CD14-positive monocyte (primary cell): ENCODE measurements at regions not wholly inside any gene's neighbourhood (a gene's known extent, or its start where the extent isn't known, plus 50 kb on each side); places are given as distances from the start of the nearest gene placed in this dataset.

ENCODE experiments used
- DNase-seq, 3 donors: peaks; one replicate each; pipeline ENCODE4 v3.0.0-alpha.2; 2011 to 2022
- H2AFZ ChIP-seq: 2 replicates; pipeline ENCODE4 v1.6.0; 2012; ENCODE audit warnings: mild to moderate bottlenecking, low read depth, low read length, inconsistent platforms; ENCODE audit not compliant: insufficient read depth, poor library complexity, severe bottlenecking
- H3K27ac ChIP-seq, 2 donors: 1 replicate in 1 of 2; 2 replicates in 1 of 2; pipeline ENCODE4 v1.5.1; 2012 to 2013; ENCODE audit warnings: low read length in 2 of 2, control low read depth in 1 of 2, inconsistent platforms in 1 of 2, low read depth in 1 of 2, mild to moderate bottlenecking in 1 of 2
- H3K27me3 ChIP-seq, 2 donors: one replicate each; pipeline versions ENCODE4 v1.6.0 to v1.6.1; 2011 to 2013; ENCODE audit warnings: low read length in 2 of 2; ENCODE audit not compliant: control insufficient read depth in 2 of 2, insufficient read depth in 2 of 2
- H3K36me3 ChIP-seq, 2 donors: replicated peaks in 1 of 2; 1 replicate in 1 of 2; 2 replicates in 1 of 2; pipeline versions ENCODE4 v1.5.1 to v1.6.1; 2012 to 2013; ENCODE audit warnings: low read length in 2 of 2, control low read depth in 1 of 2, inconsistent platforms in 1 of 2, mild to moderate bottlenecking in 1 of 2; ENCODE audit not compliant: insufficient read depth in 2 of 2, control insufficient read depth in 1 of 2
- H3K4me1 ChIP-seq, 2 donors: 1 replicate in 1 of 2; 2 replicates in 1 of 2; pipeline versions ENCODE4 v1.5.1 to v1.6.1; 2012 to 2013; ENCODE audit warnings: low read length in 2 of 2, control low read depth in 1 of 2, inconsistent platforms in 1 of 2, mild to moderate bottlenecking in 1 of 2, moderate library complexity in 1 of 2; ENCODE audit not compliant: insufficient read depth in 2 of 2, control insufficient read depth in 1 of 2
- H3K4me2 ChIP-seq: replicated peaks from 2 replicates; pipeline ENCODE3; 2012; ENCODE audit warnings: low read length, moderate library complexity, mild to moderate bottlenecking; ENCODE audit not compliant: poor library complexity, severe bottlenecking; ENCODE audit errors: extremely low read depth
- H3K4me3 ChIP-seq, 3 experiments: fragments of 200-600 bp in 1 of 3; sonication (generic) in 1 of 3; replicated peaks in 1 of 3; 1 replicate in 2 of 3; 2 replicates in 1 of 3; pipeline ENCODE4 v1.5.1; 2011 to 2013; ENCODE audit warnings: low read length in 3 of 3, mild to moderate bottlenecking in 3 of 3, control low read depth in 2 of 3, low read depth in 2 of 3, inconsistent platforms in 1 of 3, moderate library complexity in 1 of 3
- H3K79me2 ChIP-seq: 2 replicates; pipeline ENCODE4 v1.6.0; 2012; ENCODE audit warnings: mild to moderate bottlenecking, control low read depth, inconsistent platforms, low read length, moderate library complexity; ENCODE audit not compliant: insufficient read depth
- H3K9ac ChIP-seq: 2 replicates; pipeline ENCODE4 v1.6.0; 2017; ENCODE audit warnings: low read length, mild to moderate bottlenecking; ENCODE audit not compliant: insufficient read depth, poor library complexity, severe bottlenecking
- H3K9me3 ChIP-seq, 2 donors: replicated peaks in 1 of 2; 1 replicate in 1 of 2; 2 replicates in 1 of 2; pipeline versions ENCODE4 v1.5.1 to v1.6.1; 2012 to 2013; ENCODE audit warnings: low read length in 2 of 2, control low read depth in 1 of 2; ENCODE audit not compliant: control insufficient read depth in 1 of 2, insufficient read depth in 1 of 2
- H4K20me1 ChIP-seq: 2 replicates; pipeline ENCODE4 v1.6.0; 2012; ENCODE audit warnings: mild to moderate bottlenecking, low read length, control low read depth, moderate library complexity; ENCODE audit not compliant: insufficient read depth
- H3K27ac Mint-ChIP-seq, 7 donors: one replicate each; pipeline ENCODE4 v1.8.0; 2020; ENCODE audit warnings: mild to moderate bottlenecking in 7 of 7, mixed read lengths in 7 of 7, moderate library complexity in 6 of 7, inconsistent platforms in 2 of 7
- H3K27me3 Mint-ChIP-seq, 3 donors: one replicate each; pipeline ENCODE4 v1.8.0; 2021 to 2022; ENCODE audit warnings: low read depth in 3 of 3, mild to moderate bottlenecking in 3 of 3, mixed read lengths in 3 of 3, moderate library complexity in 3 of 3, inconsistent platforms in 1 of 3
- H3K36me3 Mint-ChIP-seq, 2 donors: one replicate each; pipeline ENCODE4 v1.8.0; 2020; ENCODE audit warnings: mixed read lengths in 2 of 2, inconsistent platforms in 1 of 2, mild to moderate bottlenecking in 1 of 2
- H3K4me1 Mint-ChIP-seq: one replicate; pipeline ENCODE4 v1.8.0; 2020; ENCODE audit warnings: mild to moderate bottlenecking, mixed read lengths
- H3K4me3 Mint-ChIP-seq, 2 donors: one replicate each; pipeline ENCODE4 v1.8.0; 2020; ENCODE audit warnings: mild to moderate bottlenecking in 2 of 2, mixed read lengths in 2 of 2, moderate library complexity in 1 of 2
- H3K9me3 Mint-ChIP-seq, 7 donors: one replicate each; pipeline ENCODE4 v1.8.0; 2020 to 2022; ENCODE audit warnings: mixed read lengths in 7 of 7, mild to moderate bottlenecking in 6 of 7, moderate library complexity in 6 of 7, inconsistent platforms in 2 of 7
- CTCF ChIP-seq: fragments of 200-600 bp; IDR thresholded peaks from one replicate; pipeline ENCODE4 v1.8.0; 2022; ENCODE audit warnings: antibody characterized with exemption, mild to moderate bottlenecking
- WGBS: methylation state at CpG from one replicate; pipeline ENCODE4 v1.1.5; 2013; ENCODE audit warnings: missing lambda C conversion rate; ENCODE audit not compliant: insufficient coverage; 5-methylcytosine and 5-hydroxymethylcytosine counted together
- intact Hi-C, 2 donors: fragments of 100-400 bp; cut with micrococcal nuclease; formaldehyde crosslinking; loops; one replicate each; pipeline versions ENCODE4 v1.15.0 to v1.15.1; 2023

GRCh38 chr2:66665124-66665984 lies 230.4 kb downstream of the MEIS1 start:
- Histone ChIP-seq H3K4me3 (no peak overlapping the region), H3K27me3 (no peaks in the 10 kb centered on the region), H3K9ac (no peak overlapping the region), H3K79me2 (no peaks in the 10 kb centered on the region), H3K4me2 (no peak overlapping the region), H3K9me3 (no peaks in the 10 kb centered on the region), H3K4me1 (no peaks in the 10 kb centered on the region), H4K20me1 (no peaks in the 10 kb centered on the region), H2AFZ (no peak overlapping the region), H3K36me3 (no peaks in the 10 kb centered on the region), H3K27ac (no peak overlapping the region)
- peaks cover 0 to 2% (median 0%) of the 10 kb centered on the region in 3 donors for H3K27me3 Mint-ChIP-seq
- peaks cover 9% of the 10 kb centered on the region for H3K4me1 Mint-ChIP-seq
- 9% methylated on average over 4 of the region's 5 CpGs for WGBS
- no peaks in the 10 kb centered on the region for H3K9me3 Mint-ChIP-seq
- TF ChIP-seq CTCF = no peak
- no peak overlapping the region for H3K27ac Mint-ChIP-seq
- intact Hi-C loops = no loop called here
- no peak overlapping the region for H3K4me3 Mint-ChIP-seq
- no peaks in the 10 kb centered on the region for H3K36me3 Mint-ChIP-seq
- no peak for DNase-seq

- WGBS = no CpG with 5 or more reads among the region's 4 CpGs
- Mint-ChIP-seq H3K36me3 (no peaks in the 10 kb centered on the region), H3K9me3 (peaks cover 0 to 3% (median 0%) of the 10 kb centered on the region in 7 donors), H3K4me3 (no peak overlapping the region), H3K27ac (peak overlapping the region in 1 of 7 donors; percentile 60), H3K4me1 (peaks cover 6% of the 10 kb centered on the region), H3K27me3 (no peaks in the 10 kb centered on the region)
- intact Hi-C loops = no loop called here
- H3K4me2 ChIP-seq = no peak overlapping the region
- H3K9me3 ChIP-seq = no peaks in the 10 kb centered on the region
- no peak overlapping the region for H3K4me3 ChIP-seq
- H3K79me2 ChIP-seq = no peaks in the 10 kb centered on the region
- H3K4me1 ChIP-seq = no peaks in the 10 kb centered on the region
- no peak overlapping the region for H3K27ac ChIP-seq
- no peak overlapping the region for H2AFZ ChIP-seq
- H3K9ac ChIP-seq = no peak overlapping the region
- H3K36me3 ChIP-seq = no peaks in the 10 kb centered on the region
- TF ChIP-seq CTCF = no peak
- H4K20me1 ChIP-seq = no peaks in the 10 kb centered on the region
- no peak for DNase-seq
- no peaks in the 10 kb centered on the region for H3K27me3 ChIP-seq
These were observed 232.4 kb downstream of the MEIS1 start for GRCh38 chr2:66667301-66667700.
